GM12873 (cell line): ENCODE measurements at regions not wholly inside any gene's neighbourhood (a gene's known extent, or its start where the extent isn't known, plus 50 kb on each side); places are given as distances from the start of the nearest gene placed in this dataset.

Source experiments
- TF ChIP-seq, protein P1 (sequence below): IDR thresholded peaks from 2 replicates; pipeline ENCODE4 v1.5.1; 2012; ENCODE audit warnings: low read depth, mild to moderate bottlenecking, moderate library complexity, low read length, control low read depth; ENCODE audit not compliant: insufficient read depth; ENCODE audit errors: missing control alignments

DNA sequence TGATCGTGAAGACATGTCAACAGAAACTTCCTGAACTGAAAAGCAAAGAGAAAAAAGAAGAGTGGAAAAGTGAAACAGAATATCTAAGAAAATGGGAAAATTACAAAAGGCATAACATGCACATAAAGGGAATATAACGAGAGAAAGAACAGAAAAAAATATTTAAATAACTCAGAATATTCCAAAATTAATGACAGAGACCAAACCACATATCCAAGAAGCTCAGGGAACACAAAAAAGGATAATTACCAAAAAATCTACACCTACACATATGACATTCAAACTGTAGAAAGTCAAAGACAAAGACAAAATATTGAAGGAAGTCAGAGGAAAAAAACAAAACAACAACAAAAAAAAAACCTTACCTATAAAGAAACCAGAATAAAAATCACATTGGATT lies 105.5 kb downstream of the OR13A1 start:
- TF ChIP-seq, protein P1, sequence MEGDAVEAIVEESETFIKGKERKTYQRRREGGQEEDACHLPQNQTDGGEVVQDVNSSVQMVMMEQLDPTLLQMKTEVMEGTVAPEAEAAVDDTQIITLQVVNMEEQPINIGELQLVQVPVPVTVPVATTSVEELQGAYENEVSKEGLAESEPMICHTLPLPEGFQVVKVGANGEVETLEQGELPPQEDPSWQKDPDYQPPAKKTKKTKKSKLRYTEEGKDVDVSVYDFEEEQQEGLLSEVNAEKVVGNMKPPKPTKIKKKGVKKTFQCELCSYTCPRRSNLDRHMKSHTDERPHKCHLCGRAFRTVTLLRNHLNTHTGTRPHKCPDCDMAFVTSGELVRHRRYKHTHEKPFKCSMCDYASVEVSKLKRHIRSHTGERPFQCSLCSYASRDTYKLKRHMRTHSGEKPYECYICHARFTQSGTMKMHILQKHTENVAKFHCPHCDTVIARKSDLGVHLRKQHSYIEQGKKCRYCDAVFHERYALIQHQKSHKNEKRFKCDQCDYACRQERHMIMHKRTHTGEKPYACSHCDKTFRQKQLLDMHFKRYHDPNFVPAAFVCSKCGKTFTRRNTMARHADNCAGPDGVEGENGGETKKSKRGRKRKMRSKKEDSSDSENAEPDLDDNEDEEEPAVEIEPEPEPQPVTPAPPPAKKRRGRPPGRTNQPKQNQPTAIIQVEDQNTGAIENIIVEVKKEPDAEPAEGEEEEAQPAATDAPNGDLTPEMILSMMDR = no peak

DNA sequence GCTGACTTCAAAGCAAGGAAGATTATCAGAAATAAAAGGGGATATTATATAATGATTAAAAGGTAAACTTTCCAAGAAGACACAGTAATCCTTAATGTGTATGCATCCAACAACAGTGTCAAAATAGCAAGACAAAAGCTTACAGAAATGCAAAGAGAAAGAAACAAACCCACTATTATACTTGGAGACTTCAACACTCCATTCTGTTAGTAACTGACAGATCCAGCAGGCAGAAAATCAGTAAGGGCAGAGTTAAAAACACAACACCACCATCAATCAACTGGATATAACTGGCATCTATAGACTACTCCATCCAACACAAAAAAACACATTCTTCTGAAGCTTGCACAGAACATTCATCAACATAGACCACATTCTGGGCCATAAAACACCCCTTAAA lies 103.8 kb downstream of the OR13A1 start:
- TF ChIP-seq, protein P1 = no peak

DNA sequence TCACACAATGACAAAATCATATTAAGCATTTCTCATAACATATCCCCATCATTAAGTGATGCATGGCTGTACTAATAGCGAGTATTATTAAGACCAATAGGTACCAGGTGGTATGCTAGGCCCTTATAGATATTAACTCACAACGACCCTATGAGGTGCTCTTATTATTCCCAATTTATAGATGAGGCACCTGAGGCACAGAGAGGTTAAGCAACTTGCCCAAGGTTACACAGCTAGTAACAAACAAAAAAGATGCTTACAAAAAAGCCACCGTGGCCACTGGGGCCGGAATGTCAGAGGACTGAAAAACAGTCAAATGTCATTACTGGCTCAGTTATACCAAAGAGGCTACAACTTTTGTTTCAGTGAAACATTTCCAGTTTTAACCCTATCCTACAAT lies 96.0 kb downstream of the OR13A1 start:
- TF ChIP-seq, protein P1 = no peak

DNA sequence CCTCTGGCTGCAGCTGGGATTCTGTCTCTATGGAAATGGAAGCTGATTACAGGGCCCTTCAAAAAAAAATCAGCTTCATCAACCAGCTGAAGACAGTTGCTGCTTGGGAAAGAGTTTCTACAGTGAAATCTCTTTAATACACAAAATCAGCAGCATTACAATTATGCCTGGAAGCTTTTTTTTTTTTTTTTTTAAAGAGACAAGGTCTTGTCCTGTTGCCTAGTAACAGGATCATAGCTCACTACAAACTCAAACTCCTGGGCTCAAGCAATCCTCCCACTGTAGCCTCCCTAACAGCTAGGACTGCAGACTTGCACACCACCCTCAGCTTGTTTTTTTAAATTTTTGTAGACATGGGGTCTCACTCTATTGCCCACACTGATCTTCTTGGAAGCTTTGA lies 94.5 kb downstream of the OR13A1 start:
- TF ChIP-seq, protein P1 = no peak

DNA sequence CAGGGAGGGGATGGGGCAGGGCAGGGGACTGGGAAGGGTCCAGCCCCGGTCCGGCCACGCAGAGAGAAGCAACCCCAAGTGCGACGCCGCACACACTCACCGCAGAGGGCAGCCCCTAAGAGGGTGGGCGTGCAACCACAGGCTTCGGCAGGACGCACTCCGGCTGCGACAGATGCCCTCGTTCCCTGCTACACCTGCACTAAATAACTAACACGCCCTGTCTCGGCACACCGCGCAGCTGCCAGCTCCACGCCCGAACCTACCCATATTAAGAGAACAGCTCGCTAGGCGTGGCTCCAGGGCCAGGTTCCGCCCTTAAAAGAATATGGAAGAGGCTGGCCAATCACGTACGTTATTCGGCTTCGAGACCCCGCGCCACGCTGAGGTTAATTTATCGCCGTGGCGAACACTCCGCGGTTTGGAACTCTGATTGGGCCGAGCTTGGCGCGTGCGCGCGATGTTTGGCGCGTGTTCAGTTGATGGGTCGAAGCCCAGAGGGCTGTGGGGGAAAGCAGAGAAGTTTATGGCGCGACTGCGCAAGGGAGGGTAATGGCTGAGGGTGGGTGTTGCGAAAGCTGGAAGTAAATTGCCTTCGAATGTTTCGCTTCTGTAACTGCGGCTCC lies 91.1 kb downstream of the OR13A1 start:
- TF ChIP-seq, protein P1 = no peak

DNA sequence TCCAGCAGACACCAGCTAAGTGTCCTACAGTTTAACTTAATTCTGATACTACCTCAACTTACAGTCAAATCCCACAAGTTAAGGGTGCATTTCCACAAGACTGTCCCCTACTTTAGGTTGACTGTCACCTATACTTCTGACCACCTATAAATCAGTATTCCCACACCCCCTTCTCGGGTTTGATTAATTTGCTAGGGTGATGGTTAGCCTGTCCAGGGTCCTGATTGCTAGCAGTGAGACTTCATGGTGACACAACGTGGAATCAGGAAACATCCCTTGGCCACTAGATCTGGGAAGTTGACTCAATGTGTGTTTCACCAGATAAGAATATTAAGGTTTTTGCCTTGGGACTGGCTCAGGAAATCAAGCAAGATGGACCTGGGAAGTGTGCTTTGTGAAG lies 88.4 kb downstream of the OR13A1 start:
- TF ChIP-seq, protein P1 = no peak

DNA sequence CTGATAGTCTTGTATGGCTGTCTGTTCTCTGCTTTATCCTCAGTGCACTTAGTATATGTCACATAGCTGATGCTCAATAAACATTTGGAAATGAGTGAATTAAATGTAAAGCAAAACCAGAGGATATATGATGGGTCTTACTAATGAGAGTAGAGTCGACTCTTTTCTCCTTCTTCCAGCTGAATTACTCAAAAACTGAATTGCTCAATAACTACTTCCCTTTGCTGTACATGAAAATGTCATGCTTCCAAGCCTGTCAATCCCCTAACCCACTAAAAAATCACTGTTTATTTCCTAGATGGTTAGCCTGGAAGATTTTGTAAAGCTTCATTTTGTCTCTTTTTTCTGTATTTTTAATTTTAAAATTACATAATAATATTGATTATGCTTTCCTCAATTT lies 88.0 kb downstream of the OR13A1 start:
- TF ChIP-seq, protein P1 = no peak
